Left ventricle myocardium inferior (tissue), 1 donor: ENCODE measurements at regions not wholly inside any gene's neighbourhood (a gene's known extent, or its start where the extent isn't known, plus 50 kb on each side); places are given as distances from the start of the nearest gene placed in this dataset.
"Not testable (repeated sequence)": the region's sequence is repeated elsewhere in the genome, so short reads cannot be mapped to it uniquely, and the experiment has no call there.

Experiments
- DNase-seq: peaks from one replicate; pipeline ENCODE4 v3.0.0-alpha.2; 2020
- H3K27ac ChIP-seq: fragments of 200-600 bp; replicated peaks from 2 replicates; pipeline ENCODE4 v1.8.0; 2021
- H3K27me3 ChIP-seq: fragments of 200-600 bp; 2 replicates; pipeline ENCODE4 v1.8.0; 2021; ENCODE audit warnings: low read depth
- H3K36me3 ChIP-seq: fragments of 200-600 bp; 2 replicates; pipeline ENCODE4 v1.8.0; 2021
- H3K4me1 ChIP-seq: fragments of 200-600 bp; 2 replicates; pipeline ENCODE4 v1.8.0; 2021
- H3K4me3 ChIP-seq: fragments of 200-600 bp; 2 replicates; pipeline ENCODE4 v1.8.0; 2021; ENCODE audit warnings: mild to moderate bottlenecking, moderate library complexity
- H3K9me3 ChIP-seq: fragments of 200-600 bp; replicated peaks from 2 replicates; pipeline ENCODE4 v1.8.0; 2021
- CTCF ChIP-seq: fragments of 200-600 bp; IDR thresholded peaks from 2 replicates; pipeline ENCODE4 v1.8.0; 2021; ENCODE audit warnings: antibody characterized with exemption, mild to moderate bottlenecking, borderline replicate concordance
- intact Hi-C: fragments of 100-400 bp; cut with micrococcal nuclease; formaldehyde crosslinking; loops from one replicate; pipeline ENCODE4 v1.11.0; 2022
- donor health status: DM: no; HTN: yes; CAD: no; lungs with severe emphysema.

GRCh38 chr9:135303865-135304499 is 175.6 kb upstream of the PPP1R26 start:
- Histone ChIP-seq H3K27me3 (peaks cover 88% of the 10 kb centered on the region), H3K4me3 (no peak overlapping the region), H3K27ac (no peak overlapping the region), H3K4me1 (no peaks in the 10 kb centered on the region), H3K9me3 (no peaks in the 10 kb centered on the region), H3K36me3 (no peaks in the 10 kb centered on the region)
- TF ChIP-seq CTCF = no peak
- intact Hi-C loops = no loop called here
- DNase-seq = no peak

- Histone ChIP-seq H3K4me3 (no peak overlapping the region), H3K27ac (no peak overlapping the region), H3K27me3 (peaks cover 88% of the 10 kb centered on the region), H3K9me3 (no peaks in the 10 kb centered on the region), H3K36me3 (no peaks in the 10 kb centered on the region), H3K4me1 (no peaks in the 10 kb centered on the region)
- no peak for DNase-seq
- intact Hi-C loops = no loop called here
- TF ChIP-seq CTCF = no peak
Measured at GRCh38 chr9:135304886-135305285, 174.7 kb upstream of the PPP1R26 start.

- no peaks in the 10 kb centered on the region for H3K4me1 ChIP-seq
- H3K27me3 ChIP-seq = peaks cover 88% of the 10 kb centered on the region
- H3K9me3 ChIP-seq = no peaks in the 10 kb centered on the region
- no peak overlapping the region for H3K27ac ChIP-seq
- no peak for DNase-seq
- TF ChIP-seq CTCF = no peak
- no peaks in the 10 kb centered on the region for H3K36me3 ChIP-seq
- intact Hi-C loops = no loop called here
- no peak overlapping the region for H3K4me3 ChIP-seq
Measured at GRCh38 chr9:135305546-135306180, 173.9 kb upstream of the PPP1R26 start.

GRCh38 chr9:135306699-135307098 is 172.9 kb upstream of the PPP1R26 start:
- Histone ChIP-seq H3K36me3 (no peaks in the 10 kb centered on the region), H3K9me3 (peaks cover 4% of the 10 kb centered on the region), H3K27me3 (peaks cover 82% of the 10 kb centered on the region), H3K27ac (no peak overlapping the region), H3K4me3 (no peak overlapping the region), H3K4me1 (no peaks in the 10 kb centered on the region)
- no peak for TF ChIP-seq CTCF
- intact Hi-C loops = no loop called here
- no peak for DNase-seq

GRCh38 chr9:135307300-135307699 is 172.3 kb upstream of the PPP1R26 start:
- TF ChIP-seq CTCF = no peak
- H3K27me3 ChIP-seq = peaks cover 76% of the 10 kb centered on the region
- intact Hi-C loops = no loop called here

GRCh38 chr9:135307919-135308318 is 171.7 kb upstream of the PPP1R26 start:
- peaks cover 75% of the 10 kb centered on the region for H3K27me3 ChIP-seq

More at GRCh38 chr9:135307300-135307699, 172.3 kb upstream of the PPP1R26 start:
- H3K4me3 ChIP-seq = no peak overlapping the region
- H3K36me3 ChIP-seq = no peaks in the 10 kb centered on the region
- H3K27ac ChIP-seq = no peak overlapping the region
- no peak for DNase-seq
- no peaks in the 10 kb centered on the region for H3K4me1 ChIP-seq
- peaks cover 10% of the 10 kb centered on the region for H3K9me3 ChIP-seq

More at GRCh38 chr9:135307919-135308318, 171.7 kb upstream of the PPP1R26 start:
- H3K4me3 ChIP-seq, H3K4me1 ChIP-seq, intact Hi-C loops, H3K27ac ChIP-seq, DNase-seq, H3K36me3 ChIP-seq: not testable (repeated sequence)
- H3K9me3 ChIP-seq = peaks cover 17% of the 10 kb centered on the region
